ENCODE measurements at regions not wholly inside any gene's neighbourhood (a gene's known extent, or its start where the extent isn't known, plus 50 kb on each side); places are given as distances from the start of the nearest gene placed in this dataset.

GRCh38 chr7:49174396-49174795 lies 250.0 kb downstream of the CDC14C start:
- Mint-ChIP-seq H3K4me3 (no peak overlapping the region), H3K9me3 (no peaks in the 10 kb centered on the region), H3K4me1 (no peaks in the 10 kb centered on the region), H3K27ac (no peak overlapping the region), H3K27me3 (ENCODE audit: insufficient read depth, low read depth, poor library complexity) (no peaks in the 10 kb centered on the region), H3K36me3 (ENCODE audit: low read depth) (peaks cover 2% of the 10 kb centered on the region; the same call in 1 of the 3 replicates)
- no peak overlapping the region for H2AFZ ChIP-seq
- H3K27ac ChIP-seq (ENCODE audit: low read depth) = no peak overlapping the region
- H3K36me3 ChIP-seq (ENCODE audit: insufficient read depth) = no peaks in the 10 kb centered on the region
- H3K4me3 ChIP-seq = no peak overlapping the region
- no peaks in the 10 kb centered on the region for H3K79me2 ChIP-seq (replicated peaks; ENCODE audit: insufficient read depth)
- no peaks in the 10 kb centered on the region for H3K4me1 ChIP-seq (ENCODE audit: insufficient read depth)
- H3K4me2 ChIP-seq = no peak overlapping the region
- no peaks in the 10 kb centered on the region for H3F3A ChIP-seq (replicated peaks; ENCODE audit: low read depth)
- H3K27me3 ChIP-seq (ENCODE audit: insufficient read depth) = no peaks in the 10 kb centered on the region
- peaks cover 24% of the 10 kb centered on the region for H3K9me2 ChIP-seq (ENCODE audit: insufficient read depth)
- ATAC-seq (no peak), DNase-seq (ENCODE audit: low spot score) (no peak)
- no peaks in the 10 kb centered on the region for H4K20me1 ChIP-seq (replicated peaks; ENCODE audit: insufficient read depth)
- TF ChIP-seq ZNF462 (CRISPR knock-in tag; IDR thresholded peaks at IDR 0.05) (no peak), EZH2phosphoT487 (IDR thresholded peaks at IDR 0.05; ENCODE audit: unreplicated experiment) (no peak), ETS1 (IDR thresholded peaks at IDR 0.05) (no peak), CREB1 (CRISPR knock-in tag; IDR thresholded peaks at IDR 0.05; ENCODE audit: low read depth) (no peak), EZH2 (IDR thresholded peaks at IDR 0.05; ENCODE audit: low read depth, unreplicated experiment) (no peak), STAT1 (IDR thresholded peaks at IDR 0.05; ENCODE audit: unreplicated experiment) (no peak), REST (IDR thresholded peaks at IDR 0.05; ENCODE audit: unreplicated experiment) (no peak), ZNF331 (CRISPR knock-in tag; IDR thresholded peaks at IDR 0.05; ENCODE audit: low read depth) (no peak), NANOG (IDR thresholded peaks at IDR 0.05; ENCODE audit: borderline replicate concordance) (no peak), ZNF114 (CRISPR knock-in tag; IDR thresholded peaks at IDR 0.05) (no peak), POLR2AphosphoS5 (IDR thresholded peaks at IDR 0.05; ENCODE audit: low read depth) (no peak), JUNB (IDR thresholded peaks at IDR 0.05; ENCODE audit: unreplicated experiment) (no peak), CTCF (conservative IDR thresholded peaks at IDR 0.05; ENCODE audit: low read depth in 2 of 2) (no peak)

Measured in GM23338 (cell line).